ENCODE measurements at regions not wholly inside any gene's neighbourhood (a gene's known extent, or its start where the extent isn't known, plus 50 kb on each side); places are given as distances from the start of the nearest gene placed in this dataset.

- TF ChIP-seq SUZ12 (IDR thresholded peaks at IDR 0.05; ENCODE audit: extremely low read depth, insufficient read depth, insufficient read length) (no peak), YY1 (IDR thresholded peaks at IDR 0.05; ENCODE audit: insufficient read depth, insufficient read length) (no peak)
These were observed 1105.8 kb downstream of the CDH18 start for GRCh38 chr5:18882154-18882553.

Measured in NT2/D1 (cell line).